Stromal cell of bone marrow (primary cell): ENCODE measurements at regions not wholly inside any gene's neighbourhood (a gene's known extent, or its start where the extent isn't known, plus 50 kb on each side); places are given as distances from the start of the nearest gene placed in this dataset.
"Not testable (repeated sequence)": the region's sequence is repeated elsewhere in the genome, so short reads cannot be mapped to it uniquely, and the experiment has no call there.

Source experiments
- DNase-seq: peaks from one replicate; pipeline ENCODE4 v3.0.0-alpha.2; 2012; ENCODE audit warnings: low read depth

- DNase-seq: not testable (repeated sequence)
These were observed 108.0 kb upstream of the GRK3 start for GRCh38 chr22:25456300-25457043.

- not testable (repeated sequence) for DNase-seq
These were observed 105.8 kb upstream of the GRK3 start for GRCh38 chr22:25458631-25459030.

- DNase-seq: not testable (repeated sequence)
These were observed 103.8 kb upstream of the GRK3 start for GRCh38 chr22:25460682-25461081.

- no peak for DNase-seq
These were observed 103.2 kb upstream of the GRK3 start for GRCh38 chr22:25461301-25461700.

- peak; percentile 46 for DNase-seq
These were observed 101.8 kb upstream of the GRK3 start for GRCh38 chr22:25462474-25463346.

GRCh38 chr22:25463347-25463628, 101.2 kb upstream of the GRK3 start:
- not testable (repeated sequence) for DNase-seq

GRCh38 chr22:25464326-25464725, 100.1 kb upstream of the GRK3 start:
- DNase-seq: not testable (repeated sequence)

- no peak for DNase-seq
These were observed 98.5 kb upstream of the GRK3 start for GRCh38 chr22:25465949-25466348.

GRCh38 chr22:25472382-25472781, 92.1 kb upstream of the GRK3 start:
- DNase-seq: no peak

GRCh38 chr22:25475257-25476022, 89.0 kb upstream of the GRK3 start:
- DNase-seq: peak; percentile 32

- no peak for DNase-seq
These were observed 87.1 kb upstream of the GRK3 start for GRCh38 chr22:25477358-25477757.

GRCh38 chr22:25478111-25478510, 86.4 kb upstream of the GRK3 start:
- no peak for DNase-seq

GRCh38 chr22:25478528-25478927, 85.9 kb upstream of the GRK3 start:
- no peak for DNase-seq

GRCh38 chr22:25480868-25481267, 83.6 kb upstream of the GRK3 start:
- not testable (repeated sequence) for DNase-seq

- no peak for DNase-seq
These were observed 82.2 kb upstream of the GRK3 start for GRCh38 chr22:25482091-25482760.

GRCh38 chr22:25482868-25483639, 81.4 kb upstream of the GRK3 start:
- no peak for DNase-seq

GRCh38 chr22:25483931-25484330, 80.5 kb upstream of the GRK3 start:
- DNase-seq: no peak

GRCh38 chr22:25484521-25485315, 79.8 kb upstream of the GRK3 start:
- no peak for DNase-seq

- DNase-seq: no peak
These were observed 78.6 kb upstream of the GRK3 start for GRCh38 chr22:25485626-25486545.
